Islet of Langerhans (tissue), 1 donor: ENCODE measurements at regions not wholly inside any gene's neighbourhood (a gene's known extent, or its start where the extent isn't known, plus 50 kb on each side); places are given as distances from the start of the nearest gene placed in this dataset.
"Not testable (repeated sequence)": the region's sequence is repeated elsewhere in the genome, so short reads cannot be mapped to it uniquely, and the experiment has no call there.

Experiments
- FAIRE-seq: peaks from one replicate; lab custom pipeline; 2011; peaks lifted over from hg19 to GRCh38; lab: Jason Lieb, UNC

- no peak for FAIRE-seq
Observed at GRCh38 chr5:38680094-38680825, 123.8 kb upstream of the LIFR start.

- FAIRE-seq: no peak
Observed at GRCh38 chr5:38681029-38681706, 124.7 kb upstream of the LIFR start.

- FAIRE-seq: no peak
Observed at GRCh38 chr5:38681966-38682365, 125.5 kb upstream of the LIFR start.

GRCh38 chr5:38686658-38687057, 130.2 kb upstream of the LIFR start:
- no peak for FAIRE-seq

GRCh38 chr5:38692346-38692745, 135.9 kb upstream of the LIFR start:
- FAIRE-seq: no peak

- no peak for FAIRE-seq
Observed at GRCh38 chr5:38692781-38693527, 136.5 kb upstream of the LIFR start.

GRCh38 chr5:38695021-38695958, 138.8 kb upstream of the LIFR start:
- no peak for FAIRE-seq

- FAIRE-seq: no peak
Observed at GRCh38 chr5:38697013-38697412, 140.6 kb upstream of the LIFR start.

- FAIRE-seq: not testable (repeated sequence)
Observed at GRCh38 chr5:38705529-38705928, 140.3 kb upstream of the OSMR start.

- no peak for FAIRE-seq
Observed at GRCh38 chr5:38706376-38706775, 139.4 kb upstream of the OSMR start.

- FAIRE-seq: no peak
Observed at GRCh38 chr5:38707352-38708210, 138.2 kb upstream of the OSMR start.

- FAIRE-seq: no peak
Observed at GRCh38 chr5:38709678-38710306, 136.0 kb upstream of the OSMR start.

GRCh38 chr5:38710627-38711026, 135.2 kb upstream of the OSMR start:
- no peak for FAIRE-seq

GRCh38 chr5:38712391-38712790, 133.4 kb upstream of the OSMR start:
- FAIRE-seq: no peak

- no peak for FAIRE-seq
Observed at GRCh38 chr5:38714240-38714639, 131.6 kb upstream of the OSMR start.

- no peak for FAIRE-seq
Observed at GRCh38 chr5:38714703-38715355, 131.0 kb upstream of the OSMR start.

GRCh38 chr5:38715696-38716095, 130.1 kb upstream of the OSMR start:
- no peak for FAIRE-seq

- FAIRE-seq: no peak
Observed at GRCh38 chr5:38716516-38716915, 129.3 kb upstream of the OSMR start.

- no peak for FAIRE-seq
Observed at GRCh38 chr5:38718771-38719391, 126.9 kb upstream of the OSMR start.

GRCh38 chr5:38719403-38719802, 126.4 kb upstream of the OSMR start:
- no peak for FAIRE-seq
